ENCODE measurements at regions not wholly inside any gene's neighbourhood (a gene's known extent, or its start where the extent isn't known, plus 50 kb on each side); places are given as distances from the start of the nearest gene placed in this dataset.

DNA sequence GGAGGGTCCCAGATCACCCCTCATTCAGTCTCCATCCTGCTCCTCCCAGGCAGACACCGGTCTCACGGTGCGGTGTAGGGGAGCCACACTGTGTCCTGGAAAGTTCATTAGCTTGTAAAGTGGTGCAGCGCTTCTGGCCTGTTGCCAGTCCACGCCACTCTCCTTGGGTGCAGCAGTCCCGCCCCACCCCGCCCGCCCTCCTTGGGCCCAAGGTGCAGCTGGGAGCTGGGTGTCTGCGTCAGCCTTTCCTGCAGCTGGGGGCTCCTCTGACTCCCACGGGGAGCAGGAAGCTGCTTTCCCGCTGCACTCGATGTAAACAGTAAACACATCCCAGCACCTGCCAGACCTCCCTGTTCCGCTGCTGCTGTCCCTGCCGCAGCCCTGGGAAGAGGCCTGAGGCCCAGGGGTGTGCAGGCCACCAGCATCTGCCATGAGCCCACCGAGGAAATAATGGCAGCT is 53.8 kb upstream of the ASB18 start:
- no peak for DNase-seq

DNA sequence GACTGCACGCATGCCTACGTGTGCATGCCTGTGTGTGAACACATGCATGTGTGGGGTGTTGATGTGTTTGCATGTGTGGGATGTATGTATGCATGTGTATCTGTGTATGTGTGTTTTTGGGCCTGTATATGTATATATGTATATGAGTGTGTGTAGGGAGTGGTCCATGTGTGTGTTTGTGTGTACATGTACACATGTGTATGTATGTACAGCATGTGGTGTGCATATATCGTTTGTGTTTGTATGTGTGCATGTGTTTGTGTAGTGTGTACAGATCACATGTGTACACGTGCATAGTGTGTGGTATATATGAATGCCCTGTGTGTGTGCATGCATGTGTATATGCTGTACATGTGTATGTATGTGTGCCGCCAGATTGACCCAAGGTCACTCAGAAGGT is 54.2 kb upstream of the ASB18 start:
- DNase-seq = no peak

DNA sequence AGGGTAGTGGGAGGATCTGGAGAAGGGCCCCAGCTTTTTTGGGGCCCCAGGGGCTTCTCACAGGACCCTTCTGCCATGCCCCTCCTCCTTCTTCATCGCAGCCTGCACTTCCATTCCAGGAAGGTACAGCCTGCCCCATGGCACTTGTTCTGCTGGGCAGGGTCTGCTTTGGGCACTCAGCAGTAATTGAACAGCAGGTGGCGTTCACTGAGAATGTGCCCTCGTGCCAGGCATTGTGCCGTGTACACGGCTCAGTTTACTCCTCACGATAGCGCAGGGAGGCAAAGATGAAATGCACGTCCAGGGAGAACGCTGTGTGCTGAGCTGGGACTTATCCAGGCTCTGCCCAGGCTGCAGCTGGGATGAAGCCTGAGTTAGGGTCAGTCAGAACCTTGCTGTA is 54.8 kb upstream of the ASB18 start:
- peak in 1 of 56 donors; percentile 16 for DNase-seq

DNA sequence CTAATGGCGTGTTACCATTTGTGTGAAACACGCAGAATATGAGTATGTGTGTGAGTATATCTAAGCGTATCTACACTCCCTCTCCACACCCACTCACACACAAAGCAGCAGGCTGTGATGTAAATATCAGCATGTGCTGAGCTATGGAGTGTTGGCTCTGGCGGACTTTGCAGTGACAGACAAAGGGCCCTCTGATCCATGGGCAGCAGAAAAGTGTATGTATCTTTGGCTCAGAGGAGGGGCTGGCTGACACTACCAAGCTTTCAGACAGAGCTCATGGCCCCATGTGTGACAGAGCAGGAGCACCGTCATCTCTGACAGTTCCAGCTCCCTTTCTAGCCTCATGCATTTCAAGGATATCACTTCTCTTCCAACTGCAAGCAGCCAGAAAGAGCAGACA is 57.2 kb upstream of the ASB18 start:
- peak in 14 of 56 donors; percentile 14 to 66 (median 32) for DNase-seq

DNA sequence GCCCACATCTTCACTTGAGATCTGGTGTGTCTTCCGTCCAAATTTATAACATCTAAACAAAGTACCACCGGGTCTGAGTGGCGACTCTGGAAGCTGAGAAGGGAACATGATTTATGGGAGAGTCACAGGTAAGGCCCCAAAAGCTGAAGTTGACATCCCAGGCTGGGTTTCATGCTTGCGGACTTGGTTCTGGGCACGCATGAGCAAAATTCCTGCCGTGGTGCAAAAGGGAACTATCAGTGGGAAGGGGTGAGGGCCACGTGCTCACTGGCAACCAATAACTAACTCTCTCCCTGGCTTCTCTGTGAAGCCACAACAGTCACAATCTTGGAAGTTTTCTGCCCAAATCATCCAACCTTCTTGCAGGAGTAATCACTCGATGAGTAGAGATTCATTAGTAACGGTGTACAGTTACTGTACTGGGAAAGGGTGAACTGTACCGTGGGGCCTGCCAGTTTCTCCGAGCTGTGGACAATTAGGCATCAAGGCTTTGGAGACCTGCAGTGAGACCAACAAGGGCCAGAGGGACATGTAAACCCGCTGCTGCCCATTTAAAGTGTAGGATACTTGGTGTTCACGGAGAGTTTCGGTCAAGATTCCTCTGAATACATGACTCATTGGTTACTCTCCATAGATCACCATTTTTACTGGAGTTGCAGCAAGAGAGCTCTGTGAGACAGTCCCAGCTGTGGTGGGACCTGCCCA is 69.4 kb upstream of the ASB18 start:
- no peak for DNase-seq

DNA sequence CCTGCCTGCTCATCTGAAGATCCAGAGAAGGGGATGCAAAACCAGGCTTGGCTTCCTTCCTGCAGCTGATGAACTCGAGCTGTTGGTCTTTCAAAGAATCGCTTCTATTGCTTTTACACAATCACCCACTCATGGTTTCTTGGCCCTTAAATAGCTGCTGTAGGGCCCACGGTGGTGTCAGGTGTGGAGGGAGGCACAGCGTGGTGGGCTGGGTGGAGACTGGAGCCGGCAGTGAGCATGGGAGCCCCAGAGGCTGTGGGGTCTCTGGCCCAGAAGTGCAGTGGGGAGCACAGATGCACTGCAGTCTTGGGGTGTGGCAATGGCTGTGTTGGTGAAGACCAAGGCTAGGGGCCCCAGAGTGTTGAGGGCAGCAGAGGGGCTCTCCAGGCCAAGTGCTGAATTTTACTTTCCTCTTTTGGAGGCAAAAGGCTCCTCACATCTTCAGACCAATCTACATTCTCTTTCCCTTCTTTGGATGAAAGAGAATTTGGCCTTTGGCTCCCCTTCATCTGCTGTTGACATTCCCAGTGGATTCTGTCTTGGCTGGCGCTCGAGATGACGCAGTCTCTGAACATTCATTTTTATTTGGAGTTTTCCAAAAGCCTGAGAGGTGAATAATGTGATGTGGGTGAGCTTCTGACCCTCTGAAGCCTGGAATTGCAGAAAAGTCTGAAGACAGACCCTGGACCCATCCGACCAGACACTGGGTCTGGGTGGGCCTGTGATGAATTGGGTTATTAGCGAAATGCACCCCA is 70.1 kb upstream of the ASB18 start:
- DNase-seq = no peak

DNA sequence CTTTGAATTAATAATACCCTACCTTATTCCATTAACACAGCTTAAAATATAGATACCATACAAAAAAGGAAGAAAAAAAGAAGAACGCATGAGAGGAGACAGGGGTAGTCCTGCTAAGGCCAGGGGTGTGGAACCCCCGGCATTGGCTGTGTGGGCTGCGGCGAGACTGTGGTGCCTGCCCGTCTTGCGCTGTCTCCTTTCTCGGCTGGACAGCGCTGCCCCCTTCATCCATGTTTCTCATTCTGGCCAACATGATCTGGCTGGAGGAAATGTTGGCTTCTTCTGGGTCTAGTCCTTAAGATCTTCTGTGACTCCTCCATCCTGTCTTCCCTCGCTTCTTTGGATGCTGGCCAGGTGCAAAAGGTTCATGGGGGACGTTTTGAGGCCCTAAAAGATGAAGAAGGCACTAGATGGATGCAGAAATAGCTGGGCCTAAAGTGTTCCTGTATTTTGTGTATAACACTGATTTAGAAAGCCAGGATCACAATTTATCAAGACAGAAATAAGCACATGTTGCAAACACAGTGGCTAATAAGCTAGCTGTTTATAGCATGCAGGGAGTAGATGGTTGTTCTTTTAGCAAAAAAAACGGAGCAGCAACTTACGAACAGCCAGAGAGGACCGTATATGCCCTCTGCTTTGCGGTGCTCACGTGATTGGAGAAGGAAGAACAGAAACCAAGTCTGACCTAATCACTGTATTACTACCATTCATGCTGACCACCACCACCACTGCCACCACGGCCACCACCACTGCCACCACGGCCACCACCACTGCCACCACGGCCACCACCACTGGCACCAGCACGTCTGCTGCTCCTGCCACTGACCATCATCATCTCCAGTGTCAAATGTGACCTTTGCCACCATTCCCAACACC is 71.7 kb upstream of the ASB18 start:
- DNase-seq = no peak

DNA sequence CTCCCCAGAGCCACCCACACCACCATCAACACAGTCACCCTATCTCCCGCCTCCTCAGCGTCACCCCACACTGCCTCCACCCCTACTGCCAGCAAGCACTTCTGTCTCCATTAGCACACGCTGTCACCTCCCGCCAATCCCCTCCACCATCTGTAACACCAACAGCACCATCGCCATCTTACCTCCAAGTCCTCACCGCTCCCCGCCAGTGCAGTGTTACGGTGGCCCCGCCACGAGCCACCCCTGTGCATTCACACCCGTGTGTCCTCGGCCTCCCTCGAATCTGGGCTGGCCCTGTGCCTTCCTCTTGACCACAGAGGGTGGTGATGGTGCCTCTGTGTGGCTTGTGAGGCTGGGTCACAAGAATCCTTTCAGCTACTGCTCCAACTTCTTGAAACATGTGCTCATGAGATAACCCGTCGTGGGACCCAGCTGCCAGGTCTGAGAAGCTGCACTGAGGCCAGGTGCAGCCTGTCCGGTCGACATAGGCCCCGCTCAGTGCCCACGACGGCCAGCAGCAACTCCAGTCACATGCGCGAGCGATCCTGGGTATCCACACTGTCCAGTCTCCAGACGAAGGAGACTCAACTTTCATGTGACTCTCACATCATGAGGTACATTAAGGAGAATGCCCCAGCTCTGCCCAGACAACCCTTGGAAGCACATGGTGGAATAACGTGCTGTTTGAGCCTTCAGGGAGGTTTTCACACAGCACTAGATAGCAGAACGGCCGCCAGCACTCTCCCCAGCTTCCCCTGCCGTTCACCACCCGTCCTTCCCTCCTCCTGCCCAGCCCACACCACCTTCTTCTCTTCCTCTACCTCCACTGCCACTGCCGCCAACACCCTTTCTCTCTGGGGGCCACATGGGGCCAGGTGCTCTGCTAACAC is 72.6 kb upstream of the ASB18 start:
- DNase-seq = no peak

DNA sequence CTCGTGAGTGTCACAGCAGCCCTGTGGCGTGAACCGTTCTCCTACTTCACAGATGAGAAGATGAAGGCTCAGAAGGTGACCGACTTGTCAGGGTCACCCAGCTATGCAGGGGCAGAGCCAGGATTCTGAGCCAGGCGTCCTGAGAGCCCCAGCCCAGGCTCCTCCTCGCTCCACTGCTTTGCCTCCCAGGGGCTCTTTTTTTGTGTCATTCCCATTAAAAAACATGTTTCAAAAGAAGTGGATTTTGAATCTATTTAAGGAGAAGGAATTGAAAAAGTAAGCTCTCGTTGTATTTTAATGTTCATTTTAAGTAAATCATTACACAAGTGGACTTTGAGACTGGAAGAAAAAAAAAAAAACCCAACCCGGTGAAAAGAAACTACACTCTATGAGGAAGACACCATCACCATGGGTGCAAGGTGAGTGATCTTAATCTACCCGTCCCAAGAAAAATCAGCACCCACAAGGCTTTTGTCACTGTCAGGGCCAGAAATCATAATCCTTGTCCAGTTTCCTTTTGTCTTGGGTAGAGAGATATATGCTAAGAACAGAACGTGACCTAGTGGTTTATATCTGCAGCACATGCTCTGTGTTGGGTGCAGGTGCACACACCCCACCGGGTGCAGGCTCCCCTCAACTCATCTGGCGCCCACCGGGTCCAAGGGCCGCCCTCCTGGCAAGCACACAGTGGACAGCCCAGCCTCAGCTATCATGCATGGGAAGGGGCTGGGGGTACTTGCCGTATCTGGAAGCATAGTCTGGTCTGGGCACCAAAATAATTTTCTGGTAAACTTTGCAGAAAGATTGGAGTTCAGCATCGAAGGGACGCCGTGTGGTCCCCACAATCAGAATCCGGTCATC is 73.5 kb upstream of the ASB18 start:
- DNase-seq = no peak

DNA sequence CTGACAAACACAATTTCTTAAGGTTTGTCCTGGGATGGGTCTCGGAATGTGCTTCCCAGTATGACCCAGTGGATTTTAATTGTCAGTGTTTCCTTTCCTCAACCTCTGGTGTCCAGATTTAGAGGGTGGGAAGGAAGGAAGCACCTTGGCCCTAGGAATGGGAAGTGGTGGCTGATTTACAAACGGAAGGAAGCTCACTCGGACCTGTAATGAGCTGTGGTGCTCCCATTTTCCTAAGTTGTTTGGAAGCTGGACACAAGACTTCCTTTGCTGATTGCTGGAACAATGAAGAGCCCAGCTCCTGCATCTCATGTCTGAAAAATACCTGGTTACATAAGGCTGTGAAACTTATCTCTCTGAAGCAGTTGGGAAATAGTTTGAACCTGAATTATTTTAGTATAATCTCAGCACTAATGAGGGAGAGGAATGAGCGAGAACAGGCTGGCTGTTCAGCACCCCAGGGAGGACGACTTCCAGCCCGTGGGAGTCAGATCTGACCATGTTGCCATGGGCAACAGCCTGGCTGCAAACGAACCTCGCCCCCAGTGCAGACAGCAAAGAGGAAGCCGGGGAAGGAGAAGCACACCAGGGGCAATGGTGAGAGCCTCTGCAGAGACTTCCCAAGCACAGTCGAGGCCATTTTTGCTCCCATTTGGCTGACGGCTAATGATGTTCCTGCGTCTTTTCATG is 74.4 kb upstream of the ASB18 start:
- peak in 13 of 56 donors; percentile 14 to 60 (median 26) for DNase-seq

DNA sequence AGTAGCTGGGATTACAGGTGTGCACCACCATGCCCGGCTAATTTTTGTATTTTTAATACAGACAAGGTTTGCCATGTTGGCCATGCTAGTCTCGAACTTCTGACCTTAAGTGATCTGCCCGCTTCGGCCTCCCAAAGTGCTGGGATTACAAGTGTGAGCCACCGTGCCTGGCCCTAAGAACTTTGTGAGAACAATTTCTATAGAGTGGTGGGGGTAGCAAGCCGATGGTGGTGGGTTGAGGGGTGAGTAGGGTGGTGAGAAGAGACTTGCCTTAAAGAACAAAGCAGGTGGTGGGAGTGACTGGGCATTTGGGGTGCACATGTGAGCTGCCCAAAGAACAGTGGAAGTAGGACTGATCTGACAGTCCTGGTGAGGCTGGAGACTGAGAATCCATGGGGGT is 76.0 kb upstream of the ASB18 start:
- DNase-seq = no peak

DNA sequence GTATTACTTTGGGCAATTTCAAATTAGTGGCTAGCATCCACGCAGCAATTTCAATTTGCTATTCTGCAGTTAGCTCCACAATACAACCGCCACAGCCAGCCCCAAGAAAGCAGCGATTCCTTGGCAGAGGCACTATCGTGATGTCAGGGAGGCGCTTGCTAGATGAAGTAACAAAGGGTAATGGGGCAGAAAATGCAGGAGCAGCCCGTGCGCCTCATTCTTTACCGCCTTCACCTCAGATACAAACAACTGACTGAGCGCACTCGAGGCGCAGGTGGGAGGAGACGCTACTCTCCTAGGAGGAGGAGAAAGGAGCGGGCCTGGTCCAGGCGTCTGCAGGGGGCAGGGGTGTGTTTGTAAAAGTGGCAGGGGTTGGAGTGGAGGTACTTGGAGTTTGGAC is 76.9 kb upstream of the ASB18 start:
- DNase-seq = no peak

DNA sequence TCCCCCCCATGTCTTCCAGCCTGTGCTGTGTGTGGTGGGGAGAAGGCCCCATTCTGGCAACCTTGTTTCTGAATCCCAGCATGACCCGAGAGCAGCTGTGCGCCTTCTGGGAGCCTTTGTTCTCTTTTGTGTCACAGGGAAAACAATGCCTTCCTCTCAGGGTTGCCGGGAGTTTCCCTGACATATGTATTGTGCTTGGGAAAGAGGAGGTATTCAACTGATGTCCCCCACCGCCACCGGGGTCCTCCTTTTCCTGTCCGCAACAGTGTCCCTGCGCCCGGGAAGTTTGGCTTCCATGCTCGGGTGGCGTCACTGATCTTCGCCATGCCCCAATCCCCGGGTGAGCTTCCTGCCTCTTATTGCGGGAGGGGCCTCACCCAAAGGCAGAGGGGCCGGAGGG is 77.5 kb upstream of the ASB18 start:
- DNase-seq = peak in 15 of 56 donors; percentile 8 to 64 (median 28)

DNA sequence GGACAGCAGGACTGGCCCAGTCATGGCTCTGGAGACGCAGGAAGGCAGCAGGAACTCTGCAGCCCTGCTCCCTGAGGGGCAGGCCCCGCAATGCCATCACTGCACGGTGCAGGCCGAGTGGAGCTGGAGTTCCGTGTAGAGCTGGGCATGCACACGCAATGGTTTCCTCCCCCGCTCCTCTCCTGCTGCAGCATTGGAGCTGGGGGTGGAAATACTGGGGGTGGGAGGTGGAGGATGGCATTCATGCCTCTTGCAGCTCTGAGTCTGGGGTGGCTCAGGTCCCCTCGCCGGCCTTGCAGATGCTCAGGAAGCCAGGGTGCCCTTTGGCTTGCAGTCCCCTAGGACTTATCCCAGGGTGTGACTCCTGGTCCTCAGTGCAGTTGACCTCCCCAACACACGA is 78.3 kb upstream of the ASB18 start:
- DNase-seq = peak in 5 of 56 donors; percentile 19 to 46 (median 22)

DNA sequence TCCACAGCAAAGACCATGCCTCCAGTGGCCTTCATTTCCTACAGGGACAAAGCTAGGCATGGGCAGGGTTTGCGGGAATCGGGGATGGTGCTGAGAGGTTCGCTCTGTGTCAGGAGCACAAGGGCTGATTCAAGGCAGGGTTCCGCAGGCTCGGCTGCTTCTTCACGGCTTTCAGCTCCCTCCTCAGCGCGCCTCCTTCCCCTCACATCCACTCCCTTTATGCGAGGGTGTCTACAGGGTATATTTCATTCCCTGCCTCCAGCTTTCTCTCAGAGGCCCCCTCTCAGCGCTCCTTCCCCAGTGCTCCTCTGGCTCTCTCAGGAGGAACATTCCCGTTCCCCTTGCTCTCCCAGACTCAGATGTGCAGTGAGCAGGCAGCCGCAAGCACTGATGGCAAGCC is 78.7 kb upstream of the ASB18 start:
- DNase-seq = peak in 11 of 56 donors; percentile 22 to 64 (median 33)

DNA sequence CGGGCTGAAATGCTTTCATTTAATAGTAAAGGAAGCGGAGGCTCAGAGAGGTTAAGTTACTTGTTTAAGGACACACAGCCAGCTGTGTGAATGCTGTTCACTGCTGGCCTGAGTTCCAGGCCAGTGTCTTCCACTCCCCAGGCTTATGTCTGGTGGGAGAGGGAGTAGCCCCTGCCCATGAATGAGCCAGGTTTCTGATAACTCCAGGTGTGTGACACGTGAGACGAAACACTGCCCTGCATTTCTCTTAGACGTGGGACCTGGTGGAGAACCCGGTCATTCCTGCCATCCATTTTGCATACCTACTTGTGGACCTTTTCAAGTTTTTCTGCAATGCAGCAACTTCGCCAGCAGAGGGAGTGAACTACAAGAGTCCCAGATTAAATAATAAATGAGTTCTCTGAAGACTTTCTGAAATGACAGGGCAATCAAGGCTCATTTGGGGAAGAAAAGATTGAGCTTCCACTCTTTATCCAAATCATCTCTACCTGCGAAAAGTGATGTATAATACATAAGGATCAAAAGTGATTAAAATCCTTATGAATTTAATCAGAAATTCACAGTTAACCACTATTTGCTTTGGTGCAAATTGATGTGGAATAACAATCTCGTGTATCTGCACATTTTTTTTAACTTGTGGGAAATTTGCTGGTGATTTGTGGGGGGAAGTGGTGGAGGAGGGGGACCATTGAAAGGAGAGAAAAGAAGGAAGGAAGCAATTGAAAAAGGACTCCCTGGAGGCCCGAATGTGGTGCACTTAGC is 79.4 kb upstream of the ASB18 start:
- DNase-seq = peak in 17 of 56 donors; percentile 22 to 60 (median 35)

DNA sequence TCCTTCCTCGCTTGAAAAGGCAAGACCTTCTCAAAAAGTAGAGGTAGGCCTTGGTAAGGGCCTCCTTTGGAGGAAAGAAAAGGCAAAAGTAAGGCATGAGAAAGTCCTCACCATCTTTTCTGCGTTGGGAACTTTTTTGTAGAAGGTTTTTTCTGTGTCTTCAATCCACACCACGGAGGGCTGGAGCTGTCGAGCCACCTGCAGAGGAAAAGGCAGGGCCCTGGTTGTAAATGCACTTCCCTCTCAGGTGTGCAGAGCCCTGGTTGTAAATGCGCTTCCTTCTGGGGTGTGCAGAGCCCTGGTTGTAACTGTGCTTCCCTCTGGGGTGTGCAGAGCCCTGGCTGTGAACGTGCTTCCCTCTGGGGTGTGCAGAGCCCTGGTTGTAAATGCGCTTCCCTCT is 80.2 kb upstream of the ASB18 start:
- no peak for DNase-seq

DNA sequence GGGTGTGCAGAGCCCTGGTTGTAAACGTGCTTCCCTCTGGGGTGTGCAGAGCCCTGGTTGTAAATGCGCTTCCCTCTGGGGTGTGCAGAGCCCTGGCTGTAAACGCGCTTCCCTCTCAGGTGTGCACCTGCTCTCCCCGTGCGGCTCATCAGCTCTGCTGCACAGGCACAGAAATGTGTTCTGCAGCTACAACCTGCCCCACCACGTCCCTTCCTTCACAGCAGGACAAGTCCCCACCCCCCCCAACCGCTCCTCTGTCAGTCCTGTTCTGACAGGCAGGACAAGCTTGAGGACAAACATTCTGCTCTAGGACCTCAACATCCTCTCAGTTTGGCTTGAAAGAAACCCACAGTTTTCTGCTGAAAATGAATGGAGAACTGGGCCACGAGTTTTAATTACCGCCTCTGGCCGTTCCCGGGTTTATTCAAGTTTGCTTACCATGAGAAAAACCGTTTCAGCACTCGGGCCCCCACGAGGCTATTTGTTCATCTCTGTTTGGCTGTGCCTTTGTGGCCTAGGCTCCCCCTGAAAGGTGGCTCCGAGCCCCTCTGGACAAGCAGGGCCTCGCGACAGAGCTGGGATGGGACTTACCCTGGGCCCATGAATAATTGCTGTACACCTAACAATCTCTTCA is 81.0 kb upstream of the ASB18 start:
- peak in 7 of 56 donors; percentile 9 to 54 (median 42) for DNase-seq

All from nucleus accumbens (tissue), 56 donors.